Stimulated activated CD4-positive, alpha-beta T cell treated with anti-CD3 and anti-CD28 coated beads, Interleukin-4, amount 100 ng/mL, for 1 hour (primary cell): ENCODE measurements at regions not wholly inside any gene's neighbourhood (a gene's known extent, or its start where the extent isn't known, plus 50 kb on each side); places are given as distances from the start of the nearest gene placed in this dataset.
"Not testable (repeated sequence)": the region's sequence is repeated elsewhere in the genome, so short reads cannot be mapped to it uniquely, and the experiment has no call there.

Experiments
- DNase-seq: peaks from one replicate; pipeline ENCODE4 v3.0.0-alpha.2; 2020

DNA sequence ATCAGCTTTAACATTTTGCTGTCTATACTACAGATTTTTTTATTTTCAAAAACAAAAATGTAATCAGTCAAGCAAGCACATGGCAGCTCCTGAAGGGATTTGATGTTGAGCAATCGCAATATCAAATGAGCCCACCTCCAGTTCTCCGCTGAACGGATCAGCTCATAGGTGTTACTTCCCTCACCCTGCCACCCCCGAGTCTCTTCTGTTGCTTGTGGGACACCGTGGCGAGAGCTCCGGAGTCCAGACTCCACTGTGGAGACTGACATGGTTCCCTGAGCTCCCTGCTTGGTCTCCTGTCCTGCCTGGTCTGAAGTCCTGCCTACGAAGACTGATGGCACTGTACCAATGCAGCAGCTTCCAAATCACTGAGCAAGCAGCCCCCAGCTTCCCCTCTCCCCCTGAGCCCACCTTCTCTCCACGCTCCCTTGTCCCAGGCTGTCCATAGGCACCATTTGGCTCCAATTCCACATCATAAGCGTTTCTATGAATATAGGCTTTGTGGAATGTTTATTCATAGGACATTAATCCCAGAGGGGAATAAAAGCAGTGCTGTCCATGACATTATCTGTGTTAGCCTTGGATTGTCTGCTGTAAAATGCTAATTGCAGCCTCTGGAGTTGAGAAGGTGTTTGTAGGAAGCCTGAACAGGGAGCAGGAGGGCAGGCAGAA, 162.2 kb downstream of the LY86 start:
- no peak for DNase-seq

DNA sequence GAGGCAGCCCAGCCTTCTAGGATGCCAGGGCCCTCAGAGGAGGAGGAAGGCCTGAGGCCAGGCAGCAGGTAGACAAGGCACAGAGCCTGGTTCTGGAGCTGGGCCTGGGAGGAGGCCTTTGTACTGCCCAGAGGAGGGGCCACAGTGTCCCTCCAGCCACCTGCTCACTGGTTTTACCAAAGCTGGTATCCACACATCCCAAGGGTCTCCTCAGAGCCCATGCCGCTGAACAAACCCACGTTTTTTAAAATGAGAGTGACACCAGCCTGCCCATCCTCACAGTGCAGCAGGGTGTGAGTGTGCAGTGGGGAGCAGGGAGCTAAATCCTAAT, 162.7 kb downstream of the LY86 start:
- DNase-seq: no peak

DNA sequence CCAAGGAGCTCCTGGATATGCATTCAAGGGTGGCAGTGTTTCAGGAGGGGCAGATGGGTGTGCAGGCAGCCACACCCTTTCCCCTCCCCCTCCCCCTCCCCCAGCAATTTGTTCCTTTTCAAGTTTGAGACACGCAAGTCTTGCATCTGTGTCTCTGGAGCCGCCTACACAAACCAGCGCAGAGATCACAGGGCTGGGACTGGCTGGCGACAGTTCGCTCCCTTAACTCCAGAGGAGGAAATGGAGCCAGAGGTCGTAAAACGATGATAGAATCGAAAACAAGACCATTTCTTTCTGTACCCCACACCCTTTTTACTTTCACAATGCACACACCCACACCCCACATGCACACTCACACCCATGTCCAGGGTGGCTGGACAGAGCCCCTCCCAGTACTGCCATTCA, 163.1 kb downstream of the LY86 start:
- DNase-seq: peak; percentile 19

- no peak for DNase-seq
These were observed 163.6 kb downstream of the LY86 start for GRCh38 chr6:6752129-6752528.

GRCh38 chr6:6753301-6753700, 164.8 kb downstream of the LY86 start:
- no peak for DNase-seq

DNA sequence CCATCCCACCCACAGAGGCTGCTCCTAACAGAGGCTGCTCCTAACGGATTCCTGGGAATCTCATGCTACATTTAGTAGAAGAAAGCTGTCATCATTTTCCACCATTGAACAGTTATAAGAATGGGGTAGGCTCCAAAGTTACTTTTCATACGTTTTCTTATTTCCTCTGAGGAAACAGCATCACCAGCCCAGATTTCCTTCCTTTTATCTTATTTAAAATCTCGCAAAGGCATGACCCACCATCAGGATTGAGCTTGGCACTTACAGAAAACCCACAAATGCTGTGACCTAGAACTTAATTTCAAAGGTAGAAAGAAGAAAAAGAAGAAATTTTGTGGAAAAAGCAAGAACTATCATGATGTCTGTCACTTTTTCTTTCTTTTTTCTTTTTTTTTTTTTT, 168.0 kb downstream of the LY86 start:
- DNase-seq: no peak

GRCh38 chr6:6758546-6758914, 170.0 kb downstream of the LY86 start:
- no peak for DNase-seq

GRCh38 chr6:6758915-6759654, 170.6 kb downstream of the LY86 start:
- no peak for DNase-seq

GRCh38 chr6:6760002-6760401, 171.5 kb downstream of the LY86 start:
- no peak for DNase-seq

DNA sequence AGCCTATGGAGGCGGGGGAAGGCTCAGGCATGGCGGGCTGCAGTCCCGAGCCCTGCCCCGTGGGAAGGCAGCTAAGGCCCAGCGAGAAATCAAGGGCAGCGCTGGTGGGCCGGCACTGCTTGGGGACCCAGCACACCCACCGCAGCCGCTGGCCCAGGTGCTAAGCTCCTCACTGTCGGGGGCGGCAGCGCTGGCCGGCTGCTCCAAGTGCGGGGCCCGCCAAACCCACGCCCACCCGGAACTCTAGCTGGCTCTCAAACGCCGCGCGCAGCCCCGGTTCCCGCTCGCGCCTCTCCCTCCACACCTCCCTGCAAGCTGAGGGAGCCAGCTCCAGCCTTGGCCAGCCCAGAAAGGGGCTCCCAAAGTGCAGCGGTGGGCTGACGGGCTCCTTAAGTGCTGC, 174.0 kb downstream of the LY86 start:
- DNase-seq: not testable (repeated sequence)

DNA sequence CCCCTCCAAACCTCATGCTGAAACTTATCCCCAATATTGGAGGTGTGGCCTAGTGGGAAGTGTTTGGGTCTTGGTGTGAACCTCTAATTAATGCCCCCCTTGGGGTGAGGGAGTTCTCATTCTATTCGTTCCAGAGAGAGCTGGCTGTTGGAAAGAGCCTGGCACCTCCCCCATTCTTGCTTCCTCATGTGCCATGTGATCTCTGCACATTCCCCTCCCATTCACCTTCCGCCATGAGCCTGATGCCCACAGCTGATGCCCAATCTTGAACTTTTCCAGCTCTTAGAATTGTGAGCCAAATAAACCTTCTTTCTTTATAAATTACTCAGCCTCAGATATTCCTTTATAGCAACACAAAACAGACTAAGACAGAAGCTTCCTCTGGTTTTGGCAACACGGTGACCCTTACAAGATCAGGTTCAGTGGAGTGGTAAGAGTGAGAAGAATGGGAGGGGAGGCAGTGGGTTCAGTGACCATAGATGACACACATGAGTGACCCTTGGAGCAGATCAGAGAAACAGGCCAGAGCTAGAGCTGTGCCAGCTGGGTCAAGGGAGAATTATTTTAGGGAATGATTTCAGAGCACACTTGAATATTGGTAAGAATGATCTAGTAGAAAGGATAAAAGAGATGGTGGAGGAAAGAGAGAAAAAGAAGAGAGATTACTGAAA, 176.4 kb downstream of the LY86 start:
- no peak for DNase-seq

DNA sequence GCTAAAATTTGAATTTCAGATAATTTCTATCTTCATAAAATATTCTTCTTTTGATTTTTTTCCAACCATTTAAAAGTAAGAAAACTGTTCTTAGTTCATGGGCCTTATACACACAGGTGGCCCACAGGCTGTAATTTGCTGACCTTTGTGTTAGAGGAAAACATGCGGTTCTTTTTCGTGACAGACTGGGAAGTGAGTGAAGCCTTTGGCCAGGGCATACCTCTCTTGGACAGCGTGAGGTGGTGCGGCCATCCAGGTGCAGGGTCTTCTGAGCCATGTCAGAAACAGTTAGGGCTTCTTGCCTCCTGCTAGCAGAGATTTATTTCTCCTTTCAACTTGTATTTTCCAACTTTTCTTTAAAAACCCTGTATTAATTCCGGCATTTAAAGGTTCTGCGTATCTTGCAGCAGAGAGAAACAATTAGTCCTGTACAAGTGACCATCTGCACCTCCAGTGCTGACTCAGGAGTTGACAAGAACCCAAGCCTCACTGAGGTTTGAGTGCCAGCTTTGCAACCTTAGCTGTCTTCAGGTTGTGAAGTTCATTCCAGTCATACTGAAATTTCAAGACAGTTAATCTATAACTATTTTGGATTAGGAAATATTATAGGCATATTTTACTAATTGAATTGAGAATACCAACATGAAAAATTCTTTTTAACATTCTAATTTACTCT, 177.8 kb downstream of the LY86 start:
- no peak for DNase-seq

DNA sequence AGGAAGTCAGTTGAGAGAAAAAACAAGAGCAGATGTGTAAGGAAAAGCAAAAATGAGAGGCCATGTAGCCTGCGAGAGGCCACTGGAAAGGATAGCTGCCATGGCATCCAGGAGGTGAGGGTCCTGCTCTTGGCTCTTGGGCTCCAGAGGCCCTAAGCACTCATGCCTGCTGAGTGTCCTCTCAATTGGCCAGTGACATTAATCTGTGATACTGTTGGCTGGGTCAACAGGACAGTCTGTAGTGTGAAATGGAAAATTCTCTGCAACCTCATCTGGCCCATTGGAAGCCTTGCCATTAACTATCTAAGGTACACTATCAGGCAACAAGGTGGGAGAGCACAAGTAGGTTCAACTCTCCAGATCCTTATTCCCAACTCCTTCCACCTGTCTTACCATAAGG, 180.9 kb downstream of the LY86 start:
- no peak for DNase-seq

DNA sequence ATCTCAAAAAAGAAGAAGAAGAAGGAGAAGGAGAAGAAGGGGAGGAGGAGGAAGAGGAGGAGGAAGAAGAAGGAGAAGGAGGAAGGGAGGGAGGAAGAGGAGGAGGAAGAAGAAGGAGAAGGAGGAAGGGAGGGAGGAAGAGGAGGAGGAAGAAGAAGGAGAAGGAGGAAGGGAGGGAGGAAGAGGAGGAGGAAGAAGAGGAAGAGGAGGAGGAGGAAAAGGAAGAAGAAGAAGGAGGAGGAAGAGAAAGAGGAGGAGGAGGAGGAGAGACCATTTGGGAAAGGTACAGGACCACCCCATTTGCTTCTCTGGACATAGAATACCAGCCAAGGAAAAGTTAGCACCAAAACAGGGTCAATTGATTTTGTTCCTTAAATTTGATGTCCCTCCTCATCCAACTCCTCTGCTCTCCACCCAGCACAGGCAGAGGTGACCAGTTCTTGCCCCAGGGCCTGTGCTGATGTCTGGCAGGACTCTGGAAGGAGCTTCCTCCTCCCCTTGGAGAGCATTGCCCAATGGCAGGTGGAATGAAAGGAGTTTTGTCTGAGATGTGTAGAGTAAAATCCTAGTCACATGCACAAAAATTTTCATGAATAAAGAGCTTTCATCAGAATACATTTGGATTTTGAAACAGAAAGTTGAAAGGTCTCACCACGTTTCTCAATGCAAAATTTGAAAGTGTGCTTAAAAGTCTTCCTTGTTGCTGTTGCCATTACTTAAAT, 182.9 kb downstream of the LY86 start:
- no peak for DNase-seq

DNA sequence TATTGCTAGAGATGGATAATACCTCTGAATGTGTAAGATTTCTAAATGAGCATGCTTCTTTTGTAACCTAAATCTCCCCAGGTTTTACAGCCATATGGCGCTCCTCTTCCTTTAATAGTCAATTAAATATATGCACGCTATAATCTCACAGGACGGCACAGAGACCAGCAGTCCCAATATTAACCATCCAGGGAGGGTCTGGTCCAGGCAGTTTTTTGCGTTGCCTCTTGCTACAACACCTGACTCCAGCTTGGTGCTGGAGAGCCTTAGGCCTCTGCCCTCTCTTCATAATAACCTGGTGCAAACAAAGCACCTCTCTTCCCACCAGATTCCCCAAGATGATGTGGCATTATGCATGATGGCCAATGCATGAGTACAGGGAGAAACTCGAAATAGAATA, 183.4 kb downstream of the LY86 start:
- no peak for DNase-seq

DNA sequence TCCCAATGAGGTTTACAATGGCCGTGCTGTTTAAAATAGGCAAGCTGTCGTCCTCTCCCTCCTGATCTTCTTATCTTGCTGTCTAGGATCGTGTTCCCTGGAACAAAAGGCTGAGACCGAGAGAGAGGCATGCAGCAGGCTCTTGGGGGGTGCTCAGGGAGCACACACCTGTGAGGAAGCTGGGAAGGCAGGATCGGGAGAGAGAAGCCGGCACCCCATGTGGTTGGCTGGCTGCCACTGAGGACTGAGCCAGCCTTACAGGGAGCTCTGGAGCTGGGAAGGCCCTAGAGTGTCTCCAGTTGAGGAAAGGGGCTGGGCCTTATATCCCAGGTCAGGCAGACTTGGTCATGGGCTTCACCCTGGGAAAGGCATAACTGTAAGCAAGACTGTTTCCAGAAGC, 184.2 kb downstream of the LY86 start:
- no peak for DNase-seq

DNA sequence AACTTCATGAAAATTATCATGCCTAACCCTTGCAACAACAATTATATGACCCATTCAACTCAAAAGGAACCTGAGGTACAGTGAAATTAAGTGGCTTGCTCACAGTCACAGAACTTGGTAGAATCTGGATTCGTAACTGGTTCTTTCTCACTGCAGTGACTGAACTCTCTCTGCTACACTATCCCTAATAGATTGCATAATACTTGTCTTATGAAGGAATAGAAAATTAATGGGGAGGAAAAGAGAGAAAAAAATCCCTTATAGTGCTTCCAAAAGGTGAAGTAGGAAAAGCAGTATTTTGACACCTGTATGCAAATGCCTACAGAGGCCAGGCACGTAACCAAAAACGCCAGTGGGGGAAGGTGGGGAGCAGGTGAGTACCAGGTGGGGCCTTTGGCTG, 186.6 kb downstream of the LY86 start:
- DNase-seq: no peak

DNA sequence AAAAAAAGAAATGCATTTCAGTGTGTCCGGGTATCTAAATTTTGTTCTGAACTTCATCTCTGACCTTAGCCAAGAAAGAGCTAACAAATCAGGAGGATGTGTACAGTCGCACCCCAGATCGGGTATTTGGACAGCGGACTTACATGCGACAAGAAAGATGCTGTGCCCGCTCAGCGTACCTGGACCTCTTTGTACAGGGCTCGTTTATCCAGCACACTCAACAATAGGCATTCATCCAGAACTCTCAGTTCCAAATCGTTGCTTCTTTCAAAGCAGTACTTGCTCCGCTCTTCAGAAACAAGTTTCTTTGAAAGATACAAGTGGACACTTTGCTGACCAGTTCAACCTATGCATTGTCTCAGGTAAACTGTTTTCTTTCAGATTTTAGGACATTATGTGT, 191.7 kb downstream of the LY86 start:
- DNase-seq: no peak

GRCh38 chr6:6781172-6781872, 192.8 kb downstream of the LY86 start:
- DNase-seq: no peak

DNA sequence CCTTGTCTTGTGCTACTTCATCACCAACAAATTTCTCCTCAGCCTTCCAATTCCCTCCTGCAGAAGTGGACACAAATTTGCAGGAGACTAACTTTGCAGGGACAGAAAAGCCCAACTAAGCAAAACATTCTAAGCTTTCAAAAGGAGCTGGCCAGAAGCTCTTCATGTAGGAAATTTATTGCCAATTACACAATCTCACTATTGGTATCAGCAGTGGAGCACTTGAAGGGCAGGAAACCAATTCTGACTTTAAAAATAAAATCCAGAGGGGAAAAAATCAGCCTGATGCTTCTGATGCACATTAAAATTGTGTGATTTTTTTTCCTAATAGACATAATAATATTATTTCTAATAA, 193.3 kb downstream of the LY86 start:
- DNase-seq: no peak

DNA sequence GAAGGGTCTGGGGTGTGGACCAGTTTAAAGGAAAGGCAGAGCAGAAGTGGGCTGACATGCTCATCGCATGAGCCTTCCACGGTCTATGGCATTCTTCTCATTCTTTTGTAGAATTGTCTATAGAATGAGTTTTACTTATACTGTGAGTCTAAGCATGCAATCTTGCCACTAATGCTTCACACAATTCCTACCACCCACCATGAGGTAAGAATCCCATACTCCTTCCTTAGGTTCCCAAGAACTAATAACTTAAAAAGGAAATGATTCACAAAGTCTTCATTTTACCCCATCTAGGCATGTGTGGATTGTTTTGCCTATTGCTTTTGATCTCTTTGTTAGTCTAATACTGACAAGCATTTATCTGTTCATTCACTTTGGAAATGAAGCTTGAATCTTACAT, 195.2 kb downstream of the LY86 start:
- DNase-seq: no peak

- DNase-seq: no peak
These were observed 196.1 kb downstream of the LY86 start for GRCh38 chr6:6784514-6785162.
